Calu3 (cell line): ENCODE measurements at regions not wholly inside any gene's neighbourhood (a gene's known extent, or its start where the extent isn't known, plus 50 kb on each side); places are given as distances from the start of the nearest gene placed in this dataset.

Experiments used
- BruUV-seq: library from RNA; stranded (reverse); fragments of 400-500 nt; replicated peaks from 2 replicates; lab custom pipeline; 2021; lab: Mats Ljungman, UMichigan
- CTCF ChIA-PET: fragments of 300-600 bp; sonication (Branson Sonifier 250); formaldehyde crosslinking; loops from one replicate; lab custom pipeline; 2022; ENCODE audit warnings: antibody characterized with exemption; lab: Charles Lee
- DNase-seq: peaks from one replicate; pipeline ENCODE4 v3.0.0; 2022
- H3K27ac Mint-ChIP-seq: one replicate; pipeline ENCODE4 v1.8.0; 2022; ENCODE audit warnings: mixed read lengths; ENCODE audit not compliant: unreplicated experiment
- H3K27me3 Mint-ChIP-seq: one replicate; pipeline ENCODE4 v1.8.0; 2022; ENCODE audit warnings: mixed read lengths; ENCODE audit not compliant: unreplicated experiment
- H3K36me3 Mint-ChIP-seq: one replicate; pipeline ENCODE4 v1.8.0; 2022; ENCODE audit warnings: mild to moderate bottlenecking, moderate library complexity, mixed read lengths; ENCODE audit not compliant: insufficient read depth, unreplicated experiment
- H3K4me1 Mint-ChIP-seq: one replicate; pipeline ENCODE4 v1.8.0; 2022; ENCODE audit warnings: mild to moderate bottlenecking, low read depth, mixed read lengths; ENCODE audit not compliant: unreplicated experiment
- H3K4me3 Mint-ChIP-seq: one replicate; pipeline ENCODE4 v1.8.0; 2022; ENCODE audit warnings: mild to moderate bottlenecking, low read depth, moderate library complexity, mixed read lengths; ENCODE audit not compliant: unreplicated experiment
- H3K9me3 Mint-ChIP-seq: one replicate; pipeline ENCODE4 v1.8.0; 2022; ENCODE audit warnings: low read depth, mixed read lengths; ENCODE audit not compliant: unreplicated experiment
- CTCF ChIP-seq: fragments of 200-600 bp; IDR thresholded peaks from one replicate; pipeline ENCODE4 v1.8.0; 2022; ENCODE audit warnings: antibody characterized with exemption; ENCODE audit not compliant: unreplicated experiment
- intact Hi-C: fragments of 100-400 bp; cut with micrococcal nuclease; formaldehyde crosslinking; loops from one replicate; pipeline ENCODE4 v1.10.0; 2022; ENCODE audit not compliant: unreplicated experiment

GRCh38 chr3:150243466-150243865 is 164.6 kb upstream of the TSC22D2 start:
- no peaks in the 10 kb centered on the region for H3K9me3 Mint-ChIP-seq
- CTCF ChIA-PET, result interaction anchor here (0.7 kb wide), 1 partner anchor 169 kb away, joined by 3 read pairs; no protein-coding TSS in a partner anchor
- no peaks in the 10 kb centered on the region for H3K27me3 Mint-ChIP-seq
- H3K27ac Mint-ChIP-seq, result no peak overlapping the region
- no peak overlapping the region for H3K4me3 Mint-ChIP-seq
- no peak for TF ChIP-seq CTCF
- peaks cover 4% of the 10 kb centered on the region for H3K36me3 Mint-ChIP-seq
- intact Hi-C loops, result no loop called here
- no peak for DNase-seq
- peaks cover 15% of the 10 kb centered on the region for H3K4me1 Mint-ChIP-seq
- no TSS peak for BruUV-seq

- no TSS peak for BruUV-seq
- no peak for DNase-seq
- Mint-ChIP-seq H3K36me3 (peaks cover 4% of the 10 kb centered on the region), H3K4me3 (no peak overlapping the region), H3K4me1 (peaks cover 21% of the 10 kb centered on the region), H3K27me3 (no peaks in the 10 kb centered on the region), H3K27ac (no peak overlapping the region), H3K9me3 (no peaks in the 10 kb centered on the region)
- intact Hi-C loops, result no loop called here
- CTCF ChIA-PET, result interaction anchor here (0.7 to 2.4 kb wide), 3 partner anchors 9 to 253 kb away, joined by 3 to 11 read pairs (median 3); no protein-coding TSS in a partner anchor
- no peak for TF ChIP-seq CTCF
These were observed 165.7 kb upstream of the TSC22D2 start for GRCh38 chr3:150242220-150242936.

GRCh38 chr3:150240891-150241290 is 167.2 kb upstream of the TSC22D2 start:
- BruUV-seq, result no TSS peak
- H3K4me1 Mint-ChIP-seq, result peaks cover 21% of the 10 kb centered on the region
- no peak overlapping the region for H3K4me3 Mint-ChIP-seq
- no peak overlapping the region for H3K27ac Mint-ChIP-seq
- H3K36me3 Mint-ChIP-seq, result peaks cover 4% of the 10 kb centered on the region
- intact Hi-C loops, result no loop called here
- H3K27me3 Mint-ChIP-seq, result no peaks in the 10 kb centered on the region
- no peak for DNase-seq
- TF ChIP-seq CTCF, result no peak
- H3K9me3 Mint-ChIP-seq, result no peaks in the 10 kb centered on the region
- CTCF ChIA-PET, result interaction anchor here (0.6 to 2.4 kb wide), 3 partner anchors 10 to 557 kb away, joined by 3 to 11 read pairs (median 4); no protein-coding TSS in a partner anchor

GRCh38 chr3:150239766-150240165 is 168.3 kb upstream of the TSC22D2 start:
- Mint-ChIP-seq H3K4me1 (peaks cover 21% of the 10 kb centered on the region), H3K27me3 (no peaks in the 10 kb centered on the region), H3K9me3 (no peaks in the 10 kb centered on the region), H3K36me3 (peaks cover 4% of the 10 kb centered on the region), H3K4me3 (no peak overlapping the region), H3K27ac (no peak overlapping the region)
- no TSS peak for BruUV-seq
- no peak for TF ChIP-seq CTCF
- DNase-seq, result no peak
- CTCF ChIA-PET, result interaction anchor here (0.5 to 2.7 kb wide), 10 partner anchors 8 to 255 kb away, joined by 3 to 30 read pairs (median 6); partner anchors contain the start of gene TSC22D2
- intact Hi-C loops, result loop anchor here (1.0 to 2.0 kb wide), 4 partner anchors 47 to 256 kb away; partner anchors contain the start of gene TSC22D2
